SK-N-SH (cell line): ENCODE measurements at regions not wholly inside any gene's neighbourhood (a gene's known extent, or its start where the extent isn't known, plus 50 kb on each side); places are given as distances from the start of the nearest gene placed in this dataset.

Experiments used
- CTCF ChIA-PET: fragments of 300-600, 350-600 bp; formaldehyde crosslinking; extraction: SDS; loops from one replicate; lab custom pipeline; 2021; lab: Yijun Ruan, JAX
- POLR2A ChIA-PET: fragments of 350-600 bp; sonication (Branson Sonifier 250); formaldehyde crosslinking; extraction: SDS; loops from one replicate; lab custom pipeline; 2020; ENCODE audit warnings: antibody characterized with exemption, inconsistent platforms; lab: Yijun Ruan, JAX
- DNase-seq: peaks from one replicate; pipeline ENCODE4 v3.0.0; 2012
- H2AFZ ChIP-seq: fragments of 200-600 bp; sonication (generic); 2 replicates; pipeline ENCODE4 v1.8.1; 2016; ENCODE audit warnings: antibody characterized with exemption, mild to moderate bottlenecking, low read depth
- H3F3A ChIP-seq: fragments of 200-600 bp; sonication (generic); replicated peaks from 2 replicates; pipeline ENCODE3; 2016; ENCODE audit warnings: antibody characterized with exemption, mild to moderate bottlenecking; ENCODE audit not compliant: insufficient read depth
- H3K27ac ChIP-seq, 2 experiments: fragments of 200-500 bp in 1 of 2; fragments of 200-600 bp in 1 of 2; sonication (Bioruptor generic) in 1 of 2; sonication (generic), shearing (Covaris generic) in 1 of 2; 2 replicates each; pipeline versions ENCODE4 v1.5.1 to v1.6.1; 2014 to 2016; ENCODE audit warnings: low read depth in 2 of 2, inconsistent platforms in 1 of 2, low read length in 1 of 2, mild to moderate bottlenecking in 1 of 2, mixed read lengths in 1 of 2
- H3K27me3 ChIP-seq: fragments of 200-600 bp; sonication (generic), shearing (Covaris generic); 2 replicates; pipeline ENCODE4 v1.6.1; 2016; ENCODE audit warnings: mixed run types; ENCODE audit not compliant: insufficient read depth
- H3K36me3 ChIP-seq, 2 experiments: fragments of 200-500 bp in 1 of 2; fragments of 200-600 bp in 1 of 2; sonication (Bioruptor generic) in 1 of 2; sonication (generic) in 1 of 2; replicated peaks in 1 of 2; 2 replicates each; pipeline versions ENCODE3 to v1.5.1; 2014 to 2016; ENCODE audit warnings: low read length in 1 of 2, mild to moderate bottlenecking in 1 of 2; ENCODE audit not compliant: insufficient read depth in 2 of 2, control insufficient read depth in 1 of 2
- H3K4me1 ChIP-seq, 2 experiments: fragments of 200-500 bp in 1 of 2; fragments of 200-600 bp in 1 of 2; sonication (Bioruptor generic) in 1 of 2; sonication (generic), shearing (Covaris generic) in 1 of 2; 2 replicates each; pipeline versions ENCODE4 v1.5.1 to v1.6.1; 2014 to 2016; ENCODE audit warnings: low read depth in 1 of 2, low read length in 1 of 2, mixed run types in 1 of 2; ENCODE audit not compliant: insufficient read depth in 2 of 2, control insufficient read depth in 1 of 2
- H3K4me2 ChIP-seq: fragments of 200-600 bp; sonication (generic), shearing (Covaris generic); 2 replicates; pipeline ENCODE4 v1.6.1; 2017; ENCODE audit warnings: mixed run types
- H3K4me3 ChIP-seq, 2 experiments: fragments of 200-500 bp in 1 of 2; fragments of 200-600 bp in 1 of 2; sonication (Bioruptor generic) in 1 of 2; sonication (generic), shearing (Covaris generic) in 1 of 2; 2 replicates each; pipeline versions ENCODE4 v1.5.1 to v1.8.1; 2014 to 2016; ENCODE audit warnings: low read depth in 2 of 2, inconsistent platforms in 1 of 2, low read length in 1 of 2, mild to moderate bottlenecking in 1 of 2, mixed read lengths in 1 of 2, moderate library complexity in 1 of 2
- H3K79me2 ChIP-seq: fragments of 200-600 bp; sonication (generic); 2 replicates; pipeline ENCODE4 v1.8.1; 2017; ENCODE audit warnings: mild to moderate bottlenecking; ENCODE audit not compliant: insufficient read depth
- H3K9ac ChIP-seq: fragments of 200-600 bp; sonication (generic); 2 replicates; pipeline ENCODE4 v1.6.1; 2017; ENCODE audit warnings: mixed run types
- H3K9me2 ChIP-seq: fragments of 200-600 bp; sonication (generic); 2 replicates; pipeline ENCODE4 v1.6.1; 2017; ENCODE audit warnings: mixed run types
- H3K9me3 ChIP-seq: fragments of 200-600 bp; sonication (generic); 2 replicates; pipeline ENCODE4 v1.6.1; 2017; ENCODE audit warnings: mixed run types, mild to moderate bottlenecking, moderate library complexity
- H4K20me1 ChIP-seq: fragments of 200-600 bp; sonication (generic); 2 replicates; pipeline ENCODE4 v1.6.1; 2017; ENCODE audit warnings: mild to moderate bottlenecking, mixed run types; ENCODE audit not compliant: insufficient read depth
- CHD2 ChIP-seq: fragments of 150-350 bp; IDR thresholded peaks from 2 replicates; pipeline ENCODE4 v1.6.1; 2018; ENCODE audit warnings: low read length; ENCODE audit not compliant: partially characterized antibody
- EP300 ChIP-seq, 2 experiments: IDR thresholded peaks; 2 replicates each; pipeline versions ENCODE4 v1.4.0 to v1.6.1; 2012; ENCODE audit warnings: borderline replicate concordance in 1 of 2, low read depth in 1 of 2, low read length in 1 of 2
- FOSL2 ChIP-seq: IDR thresholded peaks from 2 replicates; pipeline ENCODE4 v1.4.0; 2012; ENCODE audit warnings: low read depth, mild to moderate bottlenecking, moderate library complexity, borderline replicate concordance
- FOXJ3 ChIP-seq: sonication (generic); formaldehyde crosslinking; IDR thresholded peaks from 2 replicates; pipeline ENCODE4 v1.5.1; 2020; ENCODE audit warnings: mild to moderate bottlenecking, missing genetic modification reagents
- FOXM1 ChIP-seq: IDR thresholded peaks from 2 replicates; pipeline ENCODE4 v1.4.0; 2012; ENCODE audit warnings: low read depth, mild to moderate bottlenecking
- GABPA ChIP-seq: IDR thresholded peaks from 2 replicates; pipeline ENCODE4 v1.4.0; 2012; ENCODE audit warnings: low read depth, mild to moderate bottlenecking
- GATA2 ChIP-seq: sonication (generic); formaldehyde crosslinking; IDR thresholded peaks from 2 replicates; pipeline ENCODE4 v1.5.0; 2020; ENCODE audit warnings: mild to moderate bottlenecking, missing genetic modification reagents
- IRF3 ChIP-seq: fragments of 150-350 bp; IDR thresholded peaks from 2 replicates; pipeline ENCODE4 v1.6.1; 2016; ENCODE audit warnings: mild to moderate bottlenecking, low read depth, low read length
- JUND ChIP-seq: IDR thresholded peaks from 2 replicates; pipeline ENCODE4 v1.4.0; 2012
- MAX ChIP-seq: IDR thresholded peaks from 2 replicates; pipeline ENCODE4 v1.4.0; 2012; ENCODE audit warnings: low read depth
- MEF2A ChIP-seq: IDR thresholded peaks from 2 replicates; pipeline ENCODE4 v1.4.0; 2012; ENCODE audit warnings: low read depth, borderline replicate concordance
- PBX3 ChIP-seq: IDR thresholded peaks from 2 replicates; pipeline ENCODE4; 2012
- POLR2AphosphoS5 ChIP-seq: IDR thresholded peaks from 2 replicates; pipeline ENCODE4 v1.6.1; 2012; ENCODE audit warnings: low read depth, low read length
- RAD21 ChIP-seq: IDR thresholded peaks from 2 replicates; pipeline ENCODE4 v1.6.1; 2012; ENCODE audit warnings: mild to moderate bottlenecking, low read length
- RXRA ChIP-seq: IDR thresholded peaks from 2 replicates; pipeline ENCODE4 v1.4.0; 2012; ENCODE audit warnings: low read depth, mild to moderate bottlenecking, borderline replicate concordance
- SIN3A ChIP-seq: IDR thresholded peaks from 2 replicates; pipeline ENCODE4 v1.6.1; 2012; ENCODE audit warnings: low read depth, mild to moderate bottlenecking, low read length, moderate library complexity, borderline replicate concordance
- TAF1 ChIP-seq: IDR thresholded peaks from 2 replicates; pipeline ENCODE4 v1.6.1; 2012; ENCODE audit warnings: low read depth, mild to moderate bottlenecking, low read length, moderate library complexity, borderline replicate concordance
- TCF12 ChIP-seq: IDR thresholded peaks from 2 replicates; pipeline ENCODE4 v1.4.0; 2012
- TEAD4 ChIP-seq: IDR thresholded peaks from 2 replicates; pipeline ENCODE4 v1.4.0; 2012; ENCODE audit warnings: mild to moderate bottlenecking, borderline replicate concordance; ENCODE audit not compliant: insufficient read depth
- USF1 ChIP-seq: IDR thresholded peaks from 2 replicates; pipeline ENCODE4 v1.4.0; 2012; ENCODE audit warnings: low read depth, borderline replicate concordance
- ZBTB33 ChIP-seq: IDR thresholded peaks from 2 replicates; pipeline ENCODE4 v1.4.0; 2012; ENCODE audit warnings: low read depth, borderline replicate concordance
- WGBS: methylation state at CpG from one replicate; pipeline ENCODE4 v1.1.6; 2017; ENCODE audit warnings: low lambda C conversion rate; 5-methylcytosine and 5-hydroxymethylcytosine counted together

GRCh38 chr2:171608168-171608567 is 79.1 kb upstream of the DYNC1I2 start:
- CTCF ChIA-PET, result no interaction called here
- Histone ChIP-seq H3K9me3 (no peaks in the 10 kb centered on the region), H3K79me2 (no peaks in the 10 kb centered on the region), H3K9me2 (no peaks in the 10 kb centered on the region), H3K36me3 (no peaks in the 10 kb centered on the region), H3K4me1 (no peaks in the 10 kb centered on the region), H3K27me3 (no peaks in the 10 kb centered on the region; the same call in 1 of the 2 replicates), H3K4me3 (no peak overlapping the region), H4K20me1 (no peaks in the 10 kb centered on the region), H3K27ac (no peak overlapping the region), H3K9ac (no peak overlapping the region)
- WGBS, result 58% methylated on average over 2 of the region's 2 CpGs
- DNase-seq, result no peak
- TF ChIP-seq USF1 (no peak), TAF1 (no peak), TEAD4 (no peak), MEF2A (no peak), JUND (no peak), ZBTB33 (no peak), FOSL2 (no peak), CHD2 (no peak), PBX3 (no peak), GATA2 (CRISPR knock-in tag) (no peak), RAD21 (no peak), GABPA (no peak), IRF3 (no peak)
- TF ChIP-seq, all 33 proteins: peak for 0
- H3F3A ChIP-seq, result no peaks in the 10 kb centered on the region
- H2AFZ ChIP-seq, result no peak overlapping the region
- H3K4me2 ChIP-seq, result no peak overlapping the region
- POLR2A ChIA-PET, result no interaction called here

- H3F3A ChIP-seq, result peaks cover 3% of the 10 kb centered on the region
- no peak overlapping the region for H3K4me2 ChIP-seq
- no peak overlapping the region for H3K9ac ChIP-seq
- WGBS, result 62% methylated on average over 4 of the region's 6 CpGs
- CTCF ChIA-PET, result no interaction called here
- H3K9me2 ChIP-seq, result no peaks in the 10 kb centered on the region
- no peak overlapping the region for H3K27ac ChIP-seq
- H3K36me3 ChIP-seq, result no peaks in the 10 kb centered on the region
- H4K20me1 ChIP-seq, result no peaks in the 10 kb centered on the region
- no peak overlapping the region for H2AFZ ChIP-seq
- no peaks in the 10 kb centered on the region for H3K79me2 ChIP-seq
- H3K27me3 ChIP-seq, result no peaks in the 10 kb centered on the region; the same call in 1 of the 2 replicates
- POLR2A ChIA-PET, result no interaction called here
- no peaks in the 10 kb centered on the region for H3K4me1 ChIP-seq
- no peaks in the 10 kb centered on the region for H3K9me3 ChIP-seq
- H3K4me3 ChIP-seq, result no peak overlapping the region
- DNase-seq, result no peak
- TF ChIP-seq EP300 (IDR thresholded peaks at IDR 0.05; ENCODE audit: borderline replicate concordance in 1 of 2, low read depth in 1 of 2, low read length in 1 of 2), result no peak
- TF ChIP-seq FOSL2, result no peak
- TF ChIP-seq POLR2AphosphoS5, result no peak
- no peak for TF ChIP-seq GABPA
- no peak for TF ChIP-seq IRF3
- TF ChIP-seq TAF1, result no peak
- no peak for TF ChIP-seq MAX
- no peak for TF ChIP-seq RAD21
- TF ChIP-seq SIN3A, result no peak
- no peak for TF ChIP-seq FOXM1
- no peak for TF ChIP-seq FOXJ3 (CRISPR knock-in tag)
- TF ChIP-seq TEAD4, result no peak
- TF ChIP-seq USF1, result no peak
- TF ChIP-seq TCF12, result no peak
- no peak for TF ChIP-seq CHD2
- TF ChIP-seq RXRA, result no peak
Observed at GRCh38 chr2:171610824-171611223, 76.4 kb upstream of the DYNC1I2 start.
